ENCODE measurements at regions not wholly inside any gene's neighbourhood (a gene's known extent, or its start where the extent isn't known, plus 50 kb on each side); places are given as distances from the start of the nearest gene placed in this dataset.

GRCh38 chr2:4964579-4964978, 727.6 kb upstream of the SOX11 start:
- in situ Hi-C loops (cut with HindIII; ENCODE audit: low pct_ligation_motif_present, low sequenced_read_pairs) = no loop called here
- no peak for DNase-seq

DNA sequence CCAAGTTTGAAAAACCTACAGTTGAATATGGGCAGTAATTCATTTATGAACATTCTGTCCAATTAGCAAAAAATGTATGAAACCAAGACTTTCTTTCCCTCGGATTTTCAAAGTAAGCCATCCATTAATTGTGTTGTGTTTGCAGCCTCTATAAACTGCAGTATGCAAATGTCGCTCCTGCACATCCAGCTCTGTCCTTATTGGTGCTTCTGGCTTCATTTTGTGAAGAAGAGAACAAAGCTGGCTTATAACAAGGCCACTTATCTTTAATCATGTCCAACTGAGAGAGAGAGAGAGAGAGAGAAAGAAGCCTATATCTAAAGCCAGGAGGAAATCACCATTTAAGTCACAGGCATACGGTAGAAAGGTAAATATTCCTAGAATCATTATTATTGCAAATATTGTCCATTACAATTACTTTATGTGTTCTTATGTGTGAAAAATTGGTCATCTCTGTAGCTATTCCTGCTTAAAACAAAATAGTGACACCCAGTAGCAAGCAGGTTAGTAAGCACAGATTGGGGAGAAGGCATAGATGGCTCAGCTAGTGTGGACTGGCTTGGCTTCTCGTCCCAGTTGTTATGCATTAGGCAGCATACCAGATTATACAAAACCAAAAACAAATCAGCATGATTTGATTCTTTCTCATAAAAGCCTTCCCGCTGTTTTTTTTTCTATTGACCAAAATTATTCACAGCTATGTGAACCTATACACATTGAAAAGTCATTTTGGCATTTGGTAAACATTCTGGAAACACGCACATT, 726.4 kb upstream of the SOX11 start:
- Histone ChIP-seq H3K27me3 (replicated peaks) (no peaks in the 10 kb centered on the region), H3K36me3 (replicated peaks) (no peaks in the 10 kb centered on the region), H3K4me3 (ENCODE audit: low read depth, low read length) (no peak overlapping the region), H3K27ac (no peak overlapping the region)
- DNase-seq = no peak
- no peak for TF ChIP-seq CTCF (IDR thresholded peaks at IDR 0.05; ENCODE audit: low read depth, low read length, missing control alignments)
- in situ Hi-C loops (cut with HindIII; ENCODE audit: low pct_ligation_motif_present, low sequenced_read_pairs) = no loop called here

More at GRCh38 chr2:4964579-4964978, 727.6 kb upstream of the SOX11 start:
- Histone ChIP-seq H3K27ac (no peak overlapping the region), H3K36me3 (replicated peaks) (no peaks in the 10 kb centered on the region), H3K27me3 (replicated peaks) (no peaks in the 10 kb centered on the region), H3K4me3 (ENCODE audit: low read depth, low read length) (no peak overlapping the region)
- no peak for TF ChIP-seq CTCF (IDR thresholded peaks at IDR 0.05; ENCODE audit: low read depth, low read length, missing control alignments)

DNA sequence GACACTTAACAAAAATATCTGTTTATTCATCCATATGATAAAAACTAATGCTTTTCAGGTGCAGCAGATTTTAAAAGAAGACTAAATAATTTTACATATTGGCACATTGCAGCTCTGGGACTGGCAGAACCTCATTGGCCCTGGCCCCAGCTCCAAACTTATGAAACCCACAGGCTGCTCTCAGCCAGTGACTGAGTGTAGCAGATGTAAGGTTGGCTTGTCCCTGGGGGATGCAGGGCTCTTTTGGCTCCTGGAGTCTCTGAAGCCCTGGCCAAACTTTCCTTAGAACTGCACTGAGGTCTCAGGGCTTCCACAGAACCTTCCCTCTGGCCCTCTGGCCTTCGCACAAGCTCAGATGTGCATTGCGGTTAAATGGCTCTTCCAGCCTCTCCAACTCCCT, 725.0 kb upstream of the SOX11 start:
- Histone ChIP-seq H3K27ac (no peak overlapping the region), H3K4me3 (ENCODE audit: low read depth, low read length) (no peak overlapping the region), H3K36me3 (replicated peaks) (no peaks in the 10 kb centered on the region), H3K27me3 (replicated peaks) (no peaks in the 10 kb centered on the region)
- no peak for DNase-seq
- no peak for TF ChIP-seq CTCF (IDR thresholded peaks at IDR 0.05; ENCODE audit: low read depth, low read length, missing control alignments)
- in situ Hi-C loops (cut with HindIII; ENCODE audit: low pct_ligation_motif_present, low sequenced_read_pairs) = no loop called here

DNA sequence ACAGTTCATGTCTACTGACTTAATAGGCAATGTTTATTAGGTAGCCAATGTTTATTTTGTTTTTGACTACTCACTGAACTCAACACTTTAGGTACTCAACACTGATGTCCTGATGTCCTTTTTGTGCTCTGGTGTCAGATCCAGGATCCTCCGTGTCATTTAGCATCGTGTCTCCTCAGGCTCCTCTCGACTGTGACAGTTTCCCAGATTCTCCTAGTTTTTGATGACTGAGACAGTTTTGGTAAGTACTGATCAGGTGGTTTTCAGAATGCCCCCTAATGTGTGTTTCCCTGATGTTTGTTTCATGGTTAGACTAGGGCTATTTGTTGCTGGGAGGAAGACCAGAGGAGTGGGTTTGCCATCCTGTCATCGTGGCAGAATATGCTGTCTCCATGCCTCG, 719.7 kb upstream of the SOX11 start:
- Histone ChIP-seq H3K27ac (no peak overlapping the region), H3K27me3 (replicated peaks) (no peaks in the 10 kb centered on the region), H3K4me3 (ENCODE audit: low read depth, low read length) (no peak overlapping the region), H3K36me3 (replicated peaks) (no peaks in the 10 kb centered on the region)
- DNase-seq = no peak
- no peak for TF ChIP-seq CTCF (IDR thresholded peaks at IDR 0.05; ENCODE audit: low read depth, low read length, missing control alignments)
- in situ Hi-C loops (cut with HindIII; ENCODE audit: low pct_ligation_motif_present, low sequenced_read_pairs) = no loop called here

- Histone ChIP-seq H3K36me3 (replicated peaks) (no peaks in the 10 kb centered on the region), H3K4me3 (ENCODE audit: low read depth, low read length) (no peak overlapping the region), H3K27me3 (replicated peaks) (no peaks in the 10 kb centered on the region), H3K27ac (no peak overlapping the region)
- in situ Hi-C loops (cut with HindIII; ENCODE audit: low pct_ligation_motif_present, low sequenced_read_pairs) = no loop called here
- DNase-seq = no peak
- TF ChIP-seq CTCF (IDR thresholded peaks at IDR 0.05; ENCODE audit: low read depth, low read length, missing control alignments) = no peak
These were observed 718.8 kb upstream of the SOX11 start for GRCh38 chr2:4973354-4973753.

DNA sequence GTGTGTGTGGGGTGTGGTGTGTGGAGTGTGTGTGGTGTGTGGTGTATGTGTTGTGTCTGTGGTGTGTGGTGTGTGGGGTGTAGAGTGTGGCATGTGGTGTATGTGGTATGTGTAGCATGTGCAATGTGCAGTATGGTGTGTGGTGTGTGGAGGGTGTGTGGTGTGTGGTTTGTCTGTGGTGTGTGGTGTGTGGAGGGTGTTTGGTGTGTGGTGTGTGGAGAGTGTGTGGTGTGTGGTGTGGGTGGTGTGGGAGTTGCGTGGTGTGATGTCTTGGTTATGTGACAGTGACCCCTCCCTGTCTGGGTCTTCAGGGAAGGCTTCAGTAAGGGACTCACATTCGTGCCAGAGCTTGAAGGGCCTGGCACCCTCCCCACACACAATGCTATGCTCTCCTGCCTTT, 718.2 kb upstream of the SOX11 start:
- no peaks in the 10 kb centered on the region for H3K36me3 ChIP-seq (replicated peaks)
- in situ Hi-C loops (cut with HindIII; ENCODE audit: low pct_ligation_motif_present, low sequenced_read_pairs) = no loop called here
- H3K27me3 ChIP-seq (replicated peaks) = no peaks in the 10 kb centered on the region
- no peak overlapping the region for H3K27ac ChIP-seq
- H3K4me3 ChIP-seq (ENCODE audit: low read depth, low read length) = no peak overlapping the region
- no peak for DNase-seq
- TF ChIP-seq CTCF (IDR thresholded peaks at IDR 0.05; ENCODE audit: low read depth, low read length, missing control alignments) = no peak
